ENCODE measurements at regions not wholly inside any gene's neighbourhood (a gene's known extent, or its start where the extent isn't known, plus 50 kb on each side); places are given as distances from the start of the nearest gene placed in this dataset.

DNA sequence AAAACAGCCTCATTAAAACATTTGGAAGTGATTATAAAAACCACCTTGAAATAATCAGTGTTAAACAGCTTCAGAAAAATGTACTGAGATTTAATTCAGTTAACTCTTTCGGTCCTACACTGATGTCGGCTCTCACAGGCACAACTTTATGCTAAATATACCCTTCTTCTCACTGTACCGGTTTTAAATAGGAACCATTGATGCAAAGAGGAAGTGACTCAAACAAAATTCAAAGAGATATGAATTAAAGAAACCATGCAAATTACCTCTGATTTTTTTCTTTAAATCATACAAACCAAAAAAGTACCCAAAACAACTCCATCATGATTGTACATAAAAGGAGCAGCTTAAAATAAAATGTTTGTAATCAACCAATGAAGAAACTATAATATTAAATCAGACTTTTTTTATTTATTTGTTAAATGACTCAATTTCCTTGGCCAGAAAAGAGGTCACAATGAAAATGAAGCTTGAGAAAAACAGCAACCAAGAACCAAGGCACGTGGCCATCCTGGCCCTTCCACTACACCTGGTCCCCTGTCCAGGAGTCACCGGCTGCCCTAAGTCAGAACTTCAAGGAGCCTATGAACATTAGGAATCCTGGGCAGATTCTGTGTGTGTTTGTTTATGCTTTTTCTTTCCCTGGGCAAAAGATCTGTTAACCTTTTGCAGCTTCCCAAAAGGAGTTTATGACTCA is 73.0 kb upstream of the CABCOCO1 start:
- Histone ChIP-seq H3K56ac (ENCODE audit: extremely low read depth, insufficient read depth, low read length) (no peak overlapping the region), H3K4me3 (ENCODE audit: insufficient read depth, low read depth, low read length) (no peak overlapping the region), H3K27me3 (ENCODE audit: control insufficient read depth, insufficient read depth, low read length) (no peaks in the 10 kb centered on the region), H3K9me1 (ENCODE audit: insufficient read depth, low read length) (peaks cover 5% of the 10 kb centered on the region), H4K91ac (ENCODE audit: insufficient read depth, low read depth, low read length) (0 out of 2 replicates have a peak overlapping the region, but pooled peaks have one; percentile 13), H2BK15ac (ENCODE audit: low read depth, low read length) (0 out of 3 replicates have a peak overlapping the region, but pooled peaks have one; percentile 33), H3K36me3 (ENCODE audit: control insufficient read depth, insufficient read depth, low read length) (no peaks in the 10 kb centered on the region), H3K23ac (ENCODE audit: low read depth, low read length) (no peak overlapping the region), H4K20me1 (ENCODE audit: insufficient read depth, low read length) (no peaks in the 10 kb centered on the region), H2BK20ac (ENCODE audit: low read depth, low read length) (peak overlapping the region; percentile 69; the same call in 1 of the 2 replicates), H3K9ac (ENCODE audit: low read depth, low read length) (no peak overlapping the region), H3K4me1 (ENCODE audit: control insufficient read depth, insufficient read depth, low read length) (peaks cover 8% of the 10 kb centered on the region), H3K9me3 (ENCODE audit: control insufficient read depth, insufficient read depth, low read length) (no peaks in the 10 kb centered on the region), H4K8ac (ENCODE audit: low read depth in 2 of 2, low read length in 2 of 2) (no peak overlapping the region), H2BK5ac (ENCODE audit: low read depth, low read length, poor library complexity, severe bottlenecking) (no peak overlapping the region), H3K79me1 (ENCODE audit: low read depth in 1 of 2, low read length in 2 of 2) (no peaks in the 10 kb centered on the region), H3K4ac (ENCODE audit: low read depth, low read length) (no peak overlapping the region), H2BK120ac (ENCODE audit: low read depth, low read length) (peak overlapping the region; percentile 58), H3K4me2 (ENCODE audit: low read depth, low read length) (no peak overlapping the region), H2AK5ac (ENCODE audit: low read depth, low read length) (peak overlapping the region; percentile 75), H3K18ac (ENCODE audit: low read depth, low read length) (no peak overlapping the region), H4K5ac (ENCODE audit: low read depth, low read length) (no peak overlapping the region), H2AFZ (replicated peaks; ENCODE audit: low read length, poor library complexity) (no peak overlapping the region), H3K27ac (ENCODE audit: insufficient read depth, low read length) (no peak overlapping the region), H3K14ac (replicated peaks; ENCODE audit: low read depth, low read length) (peak overlapping the region; percentile 40; the same call in 1 of the 2 replicates), H2AK9ac (replicated peaks; ENCODE audit: low read depth, low read length, poor library complexity) (no peak overlapping the region)
- no peak for ATAC-seq (ENCODE audit: low read depth)
- POLR2A ChIA-PET (ENCODE audit: unreplicated experiment): interaction anchor here (0.6 kb wide), 1 partner anchor 451 kb away, joined by 3 read pairs; no protein-coding TSS in a partner anchor
- dilution Hi-C loops (cut with HindIII; ENCODE audit: low sequenced_read_pairs, unreplicated experiment) (no loop called here), intact Hi-C loops (cut with micrococcal nuclease) (no loop called here), in situ Hi-C loops (cut with MboI; ENCODE audit: low sequenced_read_pairs) (no loop called here)
- CTCF ChIA-PET: interaction anchor here (0.6 to 1.2 kb wide), 2 partner anchors 306 to 449 kb away, joined by 3 to 4 read pairs; no protein-coding TSS in a partner anchor
- WGBS, 2 experiments (ENCODE audit: extremely low coverage in 2 of 2, insufficient read length in 1 of 2): no CpG with 5 or more reads among the region's 5 CpGs
- BruUV-seq (replicated peaks): no TSS peak
- TF ChIP-seq MAZ (IDR thresholded peaks at IDR 0.05; ENCODE audit: borderline replicate concordance, low read depth, low read length) (no peak), RAD21 (IDR thresholded peaks at IDR 0.05; ENCODE audit: low read length) (no peak), NFE2L2 (IDR thresholded peaks at IDR 0.05; ENCODE audit: low read depth, low read length) (no peak)
- DNase-seq: peak; percentile 35
